WTC11 (cell line): ENCODE measurements at regions not wholly inside any gene's neighbourhood (a gene's known extent, or its start where the extent isn't known, plus 50 kb on each side); places are given as distances from the start of the nearest gene placed in this dataset.

Source experiments
- ATAC-seq: fragments of 200-7000 bp; cut with Tn5 transposase; 2 replicates; pipeline ENCODE4 v1.10.0; 2021; ENCODE audit warnings: mild to moderate bottlenecking, moderate library complexity
- CTCF ChIA-PET: fragments of 300-600 bp; sonication (Branson Sonifier 250); formaldehyde crosslinking; loops from one replicate; lab custom pipeline; 2021; ENCODE audit warnings: antibody characterized with exemption; lab: Charles Lee
- POLR2A ChIA-PET: fragments of 350-600 bp; sonication (Branson Sonifier 250); formaldehyde crosslinking; loops from one replicate; lab custom pipeline; 2021; ENCODE audit warnings: antibody characterized with exemption; lab: Charles Lee
- DNase-seq: peaks from one replicate; pipeline ENCODE4 v3.0.0; 2021; ENCODE audit warnings: low spot score
- H3K27ac Mint-ChIP-seq: 2 replicates; pipeline ENCODE4 v1.8.0; 2021; ENCODE audit warnings: mixed read lengths
- H3K27me3 Mint-ChIP-seq: 2 replicates; pipeline ENCODE4 v1.8.0; 2021; ENCODE audit warnings: low read depth, mild to moderate bottlenecking, moderate library complexity, mixed read lengths
- H3K36me3 Mint-ChIP-seq: 2 replicates; pipeline ENCODE4 v1.8.0; 2021; ENCODE audit warnings: mixed read lengths
- H3K4me1 Mint-ChIP-seq: 2 replicates; pipeline ENCODE4 v1.8.0; 2022; ENCODE audit warnings: mixed read lengths
- H3K4me3 Mint-ChIP-seq: 2 replicates; pipeline ENCODE4 v1.8.0; 2021; ENCODE audit warnings: mild to moderate bottlenecking, moderate library complexity, mixed read lengths
- H3K9me3 Mint-ChIP-seq: 2 replicates; pipeline ENCODE4 v1.8.0; 2021; ENCODE audit warnings: mixed read lengths
- CREB1 ChIP-seq: sonication (generic); formaldehyde crosslinking; IDR thresholded peaks from 2 replicates; pipeline ENCODE4 v1.8.0; 2023; ENCODE audit warnings: mild to moderate bottlenecking, missing genetic modification reagents
- FOXJ3 ChIP-seq: sonication (generic); formaldehyde crosslinking; IDR thresholded peaks from 2 replicates; pipeline ENCODE4 v1.9.0; 2021; ENCODE audit warnings: missing genetic modification reagents, mild to moderate bottlenecking, borderline replicate concordance
- GABPB1 ChIP-seq: sonication (generic); formaldehyde crosslinking; IDR thresholded peaks from 2 replicates; pipeline ENCODE4 v1.8.1; 2023; ENCODE audit warnings: mild to moderate bottlenecking, missing genetic modification reagents
- JAZF1 ChIP-seq: fragments of 250-450 bp; sonication (Bioruptor Pico); IDR thresholded peaks from 2 replicates; pipeline ENCODE4 v1.9.0; 2021; ENCODE audit warnings: moderate library complexity, mild to moderate bottlenecking, inconsistent platforms
- JUN ChIP-seq: sonication (generic); formaldehyde crosslinking; IDR thresholded peaks from 2 replicates; pipeline ENCODE4 v1.8.0; 2023; ENCODE audit warnings: mild to moderate bottlenecking, missing genetic modification reagents
- KAT7 ChIP-seq: sonication (generic); formaldehyde crosslinking; IDR thresholded peaks from 2 replicates; pipeline ENCODE4 v1.8.1; 2023; ENCODE audit warnings: missing genetic modification reagents, mild to moderate bottlenecking, borderline replicate concordance
- MYBL2 ChIP-seq: sonication (generic); formaldehyde crosslinking; IDR thresholded peaks from 2 replicates; pipeline ENCODE4 v1.8.1; 2023; ENCODE audit warnings: mild to moderate bottlenecking, moderate library complexity, missing genetic modification reagents
- NFATC4 ChIP-seq: fragments of 250-450 bp; sonication (Bioruptor Pico); IDR thresholded peaks from 2 replicates; pipeline ENCODE4 v1.9.0; 2021; ENCODE audit warnings: mild to moderate bottlenecking
- NFYB ChIP-seq: sonication (generic); formaldehyde crosslinking; conservative IDR thresholded peaks from 2 replicates; pipeline ENCODE4 v1.8.0; 2022; ENCODE audit warnings: low read depth, missing genetic modification reagents
- NR2C2 ChIP-seq: sonication (generic); formaldehyde crosslinking; IDR thresholded peaks from 2 replicates; pipeline ENCODE4 v1.8.0; 2022; ENCODE audit warnings: mild to moderate bottlenecking, missing genetic modification reagents
- NR3C1 ChIP-seq: sonication (generic); formaldehyde crosslinking; conservative IDR thresholded peaks from 2 replicates; pipeline ENCODE4 v1.8.1; 2023; ENCODE audit warnings: low read depth, mild to moderate bottlenecking, missing genetic modification reagents
- OVOL2 ChIP-seq: fragments of 250-450 bp; sonication (Bioruptor Pico); IDR thresholded peaks from 2 replicates; pipeline ENCODE4 v1.9.0; 2021; ENCODE audit warnings: mild to moderate bottlenecking, borderline replicate concordance
- RELA ChIP-seq: sonication (generic); formaldehyde crosslinking; IDR thresholded peaks from 2 replicates; pipeline ENCODE4 v1.8.1; 2022; ENCODE audit warnings: missing genetic modification reagents, mild to moderate bottlenecking, borderline replicate concordance
- SMAD3 ChIP-seq: sonication (generic); formaldehyde crosslinking; IDR thresholded peaks from 2 replicates; pipeline ENCODE4 v1.8.0; 2022; ENCODE audit warnings: missing genetic modification reagents, mild to moderate bottlenecking, borderline replicate concordance
- SMAD4 ChIP-seq: sonication (generic); formaldehyde crosslinking; IDR thresholded peaks from 2 replicates; pipeline ENCODE4 v1.8.0; 2022; ENCODE audit warnings: mild to moderate bottlenecking, missing genetic modification reagents
- ZNF121 ChIP-seq: sonication (generic); formaldehyde crosslinking; IDR thresholded peaks from 2 replicates; pipeline ENCODE4 v1.8.0; 2023; ENCODE audit warnings: missing genetic modification reagents
- ZNF317 ChIP-seq: sonication (generic); formaldehyde crosslinking; IDR thresholded peaks from 2 replicates; pipeline ENCODE4 v1.8.1; 2023; ENCODE audit warnings: low read depth, mild to moderate bottlenecking, moderate library complexity, missing genetic modification reagents, borderline replicate concordance
- ZNF671 ChIP-seq: fragments of 250-450 bp; sonication (Bioruptor Pico); IDR thresholded peaks from 2 replicates; pipeline ENCODE4 v1.8.0; 2021; ENCODE audit warnings: mild to moderate bottlenecking
- TF ChIP-seq, protein P1 (sequence below): sonication (generic); formaldehyde crosslinking; IDR thresholded peaks from 2 replicates; pipeline ENCODE4 v1.8.0; 2023; ENCODE audit warnings: missing genetic modification reagents
- TF ChIP-seq, protein P2 (sequence below): sonication (generic); formaldehyde crosslinking; IDR thresholded peaks from 2 replicates; pipeline ENCODE4 v1.8.1; 2023; ENCODE audit warnings: mild to moderate bottlenecking, missing genetic modification reagents, moderate library complexity
- TF ChIP-seq, protein P3 (sequence below): sonication (generic); formaldehyde crosslinking; IDR thresholded peaks from 2 replicates; pipeline ENCODE4 v1.8.1; 2023; ENCODE audit warnings: mild to moderate bottlenecking, missing genetic modification reagents
- TF ChIP-seq, protein P4 (sequence below): sonication (generic); formaldehyde crosslinking; IDR thresholded peaks from 2 replicates; pipeline ENCODE4 v1.8.1; 2023; ENCODE audit warnings: mild to moderate bottlenecking, moderate library complexity, missing genetic modification reagents
- TF ChIP-seq, protein P5 (sequence below): sonication (generic); formaldehyde crosslinking; IDR thresholded peaks from 2 replicates; pipeline ENCODE4 v1.8.0; 2023; ENCODE audit warnings: missing genetic modification reagents, mild to moderate bottlenecking, borderline replicate concordance
- TF ChIP-seq, protein P6 (sequence below): sonication (generic); formaldehyde crosslinking; IDR thresholded peaks from 2 replicates; pipeline ENCODE4 v1.8.1; 2022; ENCODE audit warnings: low read depth, missing genetic modification reagents, borderline replicate concordance

DNA sequence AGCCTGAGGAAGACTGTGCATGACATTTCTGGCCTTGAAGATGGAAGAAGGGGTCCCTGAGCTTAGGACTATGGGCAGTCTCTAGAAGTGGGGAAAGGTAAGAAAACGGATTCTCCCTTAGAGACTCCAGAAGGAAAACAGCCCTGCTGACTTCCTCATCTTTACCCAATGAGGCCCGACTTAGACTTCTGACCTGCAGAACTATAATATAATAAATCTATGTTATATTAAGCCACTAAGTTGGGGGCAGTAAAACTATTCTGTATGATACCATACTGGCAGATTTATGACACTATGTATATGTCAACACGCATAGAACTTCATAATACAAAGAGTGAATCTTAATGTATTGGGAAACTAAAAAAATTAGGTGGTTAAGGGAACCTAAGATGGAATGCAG is 422.0 kb downstream of the PLK2 start (continued):
- no peak for TF ChIP-seq NR3C1 (CRISPR knock-in tag)
- TF ChIP-seq NR2C2 (CRISPR knock-in tag) = no peak
- TF ChIP-seq ZNF317 (CRISPR knock-in tag) = no peak
- TF ChIP-seq ZNF671 (CRISPR knock-in tag) = no peak

DNA sequence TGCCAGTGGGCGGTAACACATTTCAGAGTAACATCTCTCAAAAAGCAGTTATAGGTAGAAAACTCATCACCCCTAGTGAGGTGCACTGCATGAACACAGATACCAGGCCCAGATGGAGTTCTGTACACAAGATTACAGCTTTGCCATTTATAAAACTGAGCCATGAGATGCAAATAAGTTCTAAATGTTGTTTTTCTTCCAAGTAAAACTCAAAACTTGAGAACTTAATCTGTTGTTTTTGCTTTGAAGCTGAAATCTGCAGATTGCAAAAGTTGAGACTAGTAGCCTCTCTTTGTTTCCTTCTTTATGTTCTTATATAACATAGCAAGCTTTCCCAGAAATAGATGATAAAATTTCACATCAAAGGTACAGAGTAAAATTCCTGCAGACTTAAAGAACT is 434.1 kb downstream of the PLK2 start:
- ATAC-seq = no peak
- H3K27me3 Mint-ChIP-seq = no peaks in the 10 kb centered on the region
- TF ChIP-seq OVOL2 (CRISPR knock-in tag) = no peak
- no peak for TF ChIP-seq ZNF671 (CRISPR knock-in tag)
- TF ChIP-seq NFYB (CRISPR knock-in tag) = no peak
- TF ChIP-seq, protein P1, sequence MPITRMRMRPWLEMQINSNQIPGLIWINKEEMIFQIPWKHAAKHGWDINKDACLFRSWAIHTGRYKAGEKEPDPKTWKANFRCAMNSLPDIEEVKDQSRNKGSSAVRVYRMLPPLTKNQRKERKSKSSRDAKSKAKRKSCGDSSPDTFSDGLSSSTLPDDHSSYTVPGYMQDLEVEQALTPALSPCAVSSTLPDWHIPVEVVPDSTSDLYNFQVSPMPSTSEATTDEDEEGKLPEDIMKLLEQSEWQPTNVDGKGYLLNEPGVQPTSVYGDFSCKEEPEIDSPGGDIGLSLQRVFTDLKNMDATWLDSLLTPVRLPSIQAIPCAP (CRISPR knock-in tag) = no peak
- TF ChIP-seq JUN (CRISPR knock-in tag) = no peak
- TF ChIP-seq, protein P2, sequence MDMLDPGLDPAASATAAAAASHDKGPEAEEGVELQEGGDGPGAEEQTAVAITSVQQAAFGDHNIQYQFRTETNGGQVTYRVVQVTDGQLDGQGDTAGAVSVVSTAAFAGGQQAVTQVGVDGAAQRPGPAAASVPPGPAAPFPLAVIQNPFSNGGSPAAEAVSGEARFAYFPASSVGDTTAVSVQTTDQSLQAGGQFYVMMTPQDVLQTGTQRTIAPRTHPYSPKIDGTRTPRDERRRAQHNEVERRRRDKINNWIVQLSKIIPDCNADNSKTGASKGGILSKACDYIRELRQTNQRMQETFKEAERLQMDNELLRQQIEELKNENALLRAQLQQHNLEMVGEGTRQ (CRISPR knock-in tag) = no peak
- no peak for TF ChIP-seq MYBL2 (CRISPR knock-in tag)
- TF ChIP-seq, protein P3, sequence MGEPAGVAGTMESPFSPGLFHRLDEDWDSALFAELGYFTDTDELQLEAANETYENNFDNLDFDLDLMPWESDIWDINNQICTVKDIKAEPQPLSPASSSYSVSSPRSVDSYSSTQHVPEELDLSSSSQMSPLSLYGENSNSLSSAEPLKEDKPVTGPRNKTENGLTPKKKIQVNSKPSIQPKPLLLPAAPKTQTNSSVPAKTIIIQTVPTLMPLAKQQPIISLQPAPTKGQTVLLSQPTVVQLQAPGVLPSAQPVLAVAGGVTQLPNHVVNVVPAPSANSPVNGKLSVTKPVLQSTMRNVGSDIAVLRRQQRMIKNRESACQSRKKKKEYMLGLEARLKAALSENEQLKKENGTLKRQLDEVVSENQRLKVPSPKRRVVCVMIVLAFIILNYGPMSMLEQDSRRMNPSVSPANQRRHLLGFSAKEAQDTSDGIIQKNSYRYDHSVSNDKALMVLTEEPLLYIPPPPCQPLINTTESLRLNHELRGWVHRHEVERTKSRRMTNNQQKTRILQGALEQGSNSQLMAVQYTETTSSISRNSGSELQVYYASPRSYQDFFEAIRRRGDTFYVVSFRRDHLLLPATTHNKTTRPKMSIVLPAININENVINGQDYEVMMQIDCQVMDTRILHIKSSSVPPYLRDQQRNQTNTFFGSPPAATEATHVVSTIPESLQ (CRISPR knock-in tag) = no peak
- TF ChIP-seq CREB1 (CRISPR knock-in tag) = no peak
- no peak for TF ChIP-seq RELA (CRISPR knock-in tag)
- no peak for TF ChIP-seq SMAD4 (CRISPR knock-in tag)
- TF ChIP-seq FOXJ3 (CRISPR knock-in tag) = no peak
- TF ChIP-seq SMAD3 (CRISPR knock-in tag) = no peak
- no peak for TF ChIP-seq NFATC4
- TF ChIP-seq, protein P4, sequence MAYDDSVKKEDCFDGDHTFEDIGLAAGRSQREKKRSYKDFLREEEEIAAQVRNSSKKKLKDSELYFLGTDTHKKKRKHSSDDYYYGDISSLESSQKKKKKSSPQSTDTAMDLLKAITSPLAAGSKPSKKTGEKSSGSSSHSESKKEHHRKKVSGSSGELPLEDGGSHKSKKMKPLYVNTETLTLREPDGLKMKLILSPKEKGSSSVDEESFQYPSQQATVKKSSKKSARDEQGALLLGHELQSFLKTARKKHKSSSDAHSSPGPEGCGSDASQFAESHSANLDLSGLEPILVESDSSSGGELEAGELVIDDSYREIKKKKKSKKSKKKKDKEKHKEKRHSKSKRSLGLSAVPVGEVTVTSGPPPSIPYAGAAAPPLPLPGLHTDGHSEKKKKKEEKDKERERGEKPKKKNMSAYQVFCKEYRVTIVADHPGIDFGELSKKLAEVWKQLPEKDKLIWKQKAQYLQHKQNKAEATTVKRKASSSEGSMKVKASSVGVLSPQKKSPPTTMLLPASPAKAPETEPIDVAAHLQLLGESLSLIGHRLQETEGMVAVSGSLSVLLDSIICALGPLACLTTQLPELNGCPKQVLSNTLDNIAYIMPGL = no peak

DNA sequence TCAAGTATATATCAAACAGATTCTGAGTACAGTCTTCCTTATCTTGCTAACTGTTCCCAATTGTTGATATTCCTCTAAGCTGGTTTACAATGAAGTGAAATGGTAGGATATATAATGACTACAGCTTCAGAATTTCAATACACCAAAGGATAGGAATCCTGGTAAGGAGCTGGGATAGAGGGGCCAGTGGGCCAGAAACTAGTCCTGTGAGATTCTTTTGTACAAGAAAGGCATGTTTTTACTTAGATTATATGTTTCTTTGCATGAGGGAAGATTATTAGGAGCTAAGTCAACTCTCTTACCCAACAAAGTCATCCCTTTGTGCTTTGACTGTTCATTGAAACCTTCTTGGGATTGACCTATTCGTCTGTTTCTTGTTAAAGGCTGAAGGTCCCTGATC is 435.7 kb downstream of the PLK2 start:
- no peaks in the 10 kb centered on the region for H3K4me1 Mint-ChIP-seq
- DNase-seq = no peak
- H3K9me3 Mint-ChIP-seq = no peaks in the 10 kb centered on the region
- no peak overlapping the region for H3K27ac Mint-ChIP-seq
- ChIA-PET CTCF (no interaction called here), POLR2A (no interaction called here)
- ATAC-seq = no peak
- H3K36me3 Mint-ChIP-seq = no peaks in the 10 kb centered on the region
- H3K27me3 Mint-ChIP-seq = no peaks in the 10 kb centered on the region
- H3K4me3 Mint-ChIP-seq = no peak overlapping the region
- TF ChIP-seq RELA (CRISPR knock-in tag) = no peak
- TF ChIP-seq, protein P5, sequence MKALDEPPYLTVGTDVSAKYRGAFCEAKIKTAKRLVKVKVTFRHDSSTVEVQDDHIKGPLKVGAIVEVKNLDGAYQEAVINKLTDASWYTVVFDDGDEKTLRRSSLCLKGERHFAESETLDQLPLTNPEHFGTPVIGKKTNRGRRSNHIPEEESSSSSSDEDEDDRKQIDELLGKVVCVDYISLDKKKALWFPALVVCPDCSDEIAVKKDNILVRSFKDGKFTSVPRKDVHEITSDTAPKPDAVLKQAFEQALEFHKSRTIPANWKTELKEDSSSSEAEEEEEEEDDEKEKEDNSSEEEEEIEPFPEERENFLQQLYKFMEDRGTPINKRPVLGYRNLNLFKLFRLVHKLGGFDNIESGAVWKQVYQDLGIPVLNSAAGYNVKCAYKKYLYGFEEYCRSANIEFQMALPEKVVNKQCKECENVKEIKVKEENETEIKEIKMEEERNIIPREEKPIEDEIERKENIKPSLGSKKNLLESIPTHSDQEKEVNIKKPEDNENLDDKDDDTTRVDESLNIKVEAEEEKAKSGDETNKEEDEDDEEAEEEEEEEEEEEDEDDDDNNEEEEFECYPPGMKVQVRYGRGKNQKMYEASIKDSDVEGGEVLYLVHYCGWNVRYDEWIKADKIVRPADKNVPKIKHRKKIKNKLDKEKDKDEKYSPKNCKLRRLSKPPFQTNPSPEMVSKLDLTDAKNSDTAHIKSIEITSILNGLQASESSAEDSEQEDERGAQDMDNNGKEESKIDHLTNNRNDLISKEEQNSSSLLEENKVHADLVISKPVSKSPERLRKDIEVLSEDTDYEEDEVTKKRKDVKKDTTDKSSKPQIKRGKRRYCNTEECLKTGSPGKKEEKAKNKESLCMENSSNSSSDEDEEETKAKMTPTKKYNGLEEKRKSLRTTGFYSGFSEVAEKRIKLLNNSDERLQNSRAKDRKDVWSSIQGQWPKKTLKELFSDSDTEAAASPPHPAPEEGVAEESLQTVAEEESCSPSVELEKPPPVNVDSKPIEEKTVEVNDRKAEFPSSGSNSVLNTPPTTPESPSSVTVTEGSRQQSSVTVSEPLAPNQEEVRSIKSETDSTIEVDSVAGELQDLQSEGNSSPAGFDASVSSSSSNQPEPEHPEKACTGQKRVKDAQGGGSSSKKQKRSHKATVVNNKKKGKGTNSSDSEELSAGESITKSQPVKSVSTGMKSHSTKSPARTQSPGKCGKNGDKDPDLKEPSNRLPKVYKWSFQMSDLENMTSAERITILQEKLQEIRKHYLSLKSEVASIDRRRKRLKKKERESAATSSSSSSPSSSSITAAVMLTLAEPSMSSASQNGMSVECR (CRISPR knock-in tag) = no peak
- no peak for TF ChIP-seq JAZF1
- no peak for TF ChIP-seq JUN (CRISPR knock-in tag)
- no peak for TF ChIP-seq KAT7
- TF ChIP-seq, protein P6, sequence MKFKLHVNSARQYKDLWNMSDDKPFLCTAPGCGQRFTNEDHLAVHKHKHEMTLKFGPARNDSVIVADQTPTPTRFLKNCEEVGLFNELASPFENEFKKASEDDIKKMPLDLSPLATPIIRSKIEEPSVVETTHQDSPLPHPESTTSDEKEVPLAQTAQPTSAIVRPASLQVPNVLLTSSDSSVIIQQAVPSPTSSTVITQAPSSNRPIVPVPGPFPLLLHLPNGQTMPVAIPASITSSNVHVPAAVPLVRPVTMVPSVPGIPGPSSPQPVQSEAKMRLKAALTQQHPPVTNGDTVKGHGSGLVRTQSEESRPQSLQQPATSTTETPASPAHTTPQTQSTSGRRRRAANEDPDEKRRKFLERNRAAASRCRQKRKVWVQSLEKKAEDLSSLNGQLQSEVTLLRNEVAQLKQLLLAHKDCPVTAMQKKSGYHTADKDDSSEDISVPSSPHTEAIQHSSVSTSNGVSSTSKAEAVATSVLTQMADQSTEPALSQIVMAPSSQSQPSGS (CRISPR knock-in tag) = no peak
- TF ChIP-seq GABPB1 (CRISPR knock-in tag) = no peak
- no peak for TF ChIP-seq ZNF121

More for the DNA sequence above, 434.1 kb downstream of the PLK2 start:
- H3K4me3 Mint-ChIP-seq = no peak overlapping the region
- DNase-seq = no peak
- H3K4me1 Mint-ChIP-seq = no peaks in the 10 kb centered on the region
- ChIA-PET CTCF (no interaction called here), POLR2A (no interaction called here)
- H3K27ac Mint-ChIP-seq = no peak overlapping the region
- H3K9me3 Mint-ChIP-seq = no peaks in the 10 kb centered on the region
- H3K36me3 Mint-ChIP-seq = no peaks in the 10 kb centered on the region
